GM19395 (cell line): ENCODE measurements at regions not wholly inside any gene's neighbourhood (a gene's known extent, or its start where the extent isn't known, plus 50 kb on each side); places are given as distances from the start of the nearest gene placed in this dataset.

Experiments
- ATAC-seq: cut with Tn5 transposase; IDR thresholded peaks from one replicate; pipeline ENCODE4 v1.9.1; 2021; ENCODE audit warnings: mild to moderate bottlenecking, moderate library complexity; ENCODE audit not compliant: unreplicated experiment

- no peak for ATAC-seq
Measured at GRCh38 chr15:47273864-47274263, 443.4 kb upstream of the SEMA6D start.

GRCh38 chr15:47283246-47283645 lies 434.1 kb upstream of the SEMA6D start:
- ATAC-seq: no peak

GRCh38 chr15:47288794-47289193 lies 428.5 kb upstream of the SEMA6D start:
- no peak for ATAC-seq

GRCh38 chr15:47289656-47290055 lies 427.6 kb upstream of the SEMA6D start:
- ATAC-seq: no peak

GRCh38 chr15:47291767-47292166 lies 425.5 kb upstream of the SEMA6D start:
- no peak for ATAC-seq

GRCh38 chr15:47292638-47293190 lies 424.6 kb upstream of the SEMA6D start:
- no peak for ATAC-seq

GRCh38 chr15:47293466-47294162 lies 423.7 kb upstream of the SEMA6D start:
- no peak for ATAC-seq

- no peak for ATAC-seq
Measured at GRCh38 chr15:47294765-47295259, 422.5 kb upstream of the SEMA6D start.

GRCh38 chr15:47296881-47297280 lies 420.4 kb upstream of the SEMA6D start:
- ATAC-seq: no peak

- ATAC-seq: no peak
Measured at GRCh38 chr15:47299846-47300434, 417.4 kb upstream of the SEMA6D start.

- no peak for ATAC-seq
Measured at GRCh38 chr15:47300596-47300995, 416.7 kb upstream of the SEMA6D start.

GRCh38 chr15:47301481-47301880 lies 415.8 kb upstream of the SEMA6D start:
- no peak for ATAC-seq

GRCh38 chr15:47304656-47305055 lies 412.6 kb upstream of the SEMA6D start:
- no peak for ATAC-seq

- no peak for ATAC-seq
Measured at GRCh38 chr15:47312161-47312560, 405.1 kb upstream of the SEMA6D start.

GRCh38 chr15:47326410-47327333 lies 390.6 kb upstream of the SEMA6D start:
- no peak for ATAC-seq

GRCh38 chr15:47331829-47332393 lies 385.4 kb upstream of the SEMA6D start:
- ATAC-seq: no peak

GRCh38 chr15:47332481-47332880 lies 384.8 kb upstream of the SEMA6D start:
- ATAC-seq: no peak

- no peak for ATAC-seq
Measured at GRCh38 chr15:47333734-47334133, 383.6 kb upstream of the SEMA6D start.

- ATAC-seq: no peak
Measured at GRCh38 chr15:47334805-47335535, 382.3 kb upstream of the SEMA6D start.

- ATAC-seq: no peak
Measured at GRCh38 chr15:47337106-47337505, 380.2 kb upstream of the SEMA6D start.
